Skeletal muscle satellite cell (primary cell): ENCODE measurements at regions not wholly inside any gene's neighbourhood (a gene's known extent, or its start where the extent isn't known, plus 50 kb on each side); places are given as distances from the start of the nearest gene placed in this dataset.
A peak's percentile ranks its signal among the peaks of the same experiment; 100 is the strongest.

Source experiments
- H3K27me3 ChIP-seq: 2 replicates; pipeline ENCODE4 v1.7.0; 2013; ENCODE audit warnings: low read length; ENCODE audit not compliant: control insufficient read depth, insufficient read depth
- H3K36me3 ChIP-seq: 2 replicates; pipeline ENCODE4 v1.7.0; 2013; ENCODE audit warnings: mild to moderate bottlenecking, control low read depth, low read length; ENCODE audit not compliant: insufficient read depth
- H3K4me1 ChIP-seq: 2 replicates; pipeline ENCODE4 v1.7.0; 2013; ENCODE audit warnings: low read length; ENCODE audit not compliant: control insufficient read depth, insufficient read depth
- H3K4me2 ChIP-seq: 2 replicates; pipeline ENCODE4 v1.7.0; 2013; ENCODE audit warnings: mild to moderate bottlenecking, low read length
- H3K4me3 ChIP-seq: 2 replicates; pipeline ENCODE4 v1.7.0; 2013; ENCODE audit warnings: low read length
- H3K9ac ChIP-seq: 2 replicates; pipeline ENCODE4 v1.7.0; 2013; ENCODE audit warnings: mild to moderate bottlenecking, low read depth, low read length, moderate library complexity
- H3K9me3 ChIP-seq: replicated peaks from 2 replicates; pipeline ENCODE4 v1.7.0; 2013; ENCODE audit warnings: mild to moderate bottlenecking, control low read depth, low read length

DNA sequence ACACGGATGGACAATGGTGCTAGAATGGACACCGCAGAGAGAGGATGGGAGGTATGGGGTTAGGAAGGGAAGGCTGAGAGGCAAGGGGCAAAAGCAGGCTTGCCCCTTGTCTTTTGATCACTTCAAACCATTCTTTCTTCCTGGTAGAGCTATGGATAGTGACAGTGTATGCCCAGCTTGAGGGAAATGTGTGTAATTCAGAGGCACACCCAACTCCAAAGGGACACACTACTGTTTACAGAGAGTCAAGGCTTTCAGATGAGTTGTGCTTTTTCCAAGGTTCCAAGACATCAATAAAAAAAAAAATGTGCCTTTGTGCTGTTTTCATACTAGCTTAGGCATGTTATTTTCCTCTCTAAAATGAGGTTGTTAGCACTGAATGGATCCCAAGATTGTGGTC lies 185.0 kb downstream of the MCHR2 start:
- Histone ChIP-seq H3K9ac (no peak overlapping the region), H3K4me1 (no peaks in the 10 kb centered on the region), H3K4me2 (no peak overlapping the region), H3K9me3 (no peaks in the 10 kb centered on the region), H3K36me3 (no peaks in the 10 kb centered on the region), H3K27me3 (peaks cover 33% of the 10 kb centered on the region), H3K4me3 (no peak overlapping the region)

DNA sequence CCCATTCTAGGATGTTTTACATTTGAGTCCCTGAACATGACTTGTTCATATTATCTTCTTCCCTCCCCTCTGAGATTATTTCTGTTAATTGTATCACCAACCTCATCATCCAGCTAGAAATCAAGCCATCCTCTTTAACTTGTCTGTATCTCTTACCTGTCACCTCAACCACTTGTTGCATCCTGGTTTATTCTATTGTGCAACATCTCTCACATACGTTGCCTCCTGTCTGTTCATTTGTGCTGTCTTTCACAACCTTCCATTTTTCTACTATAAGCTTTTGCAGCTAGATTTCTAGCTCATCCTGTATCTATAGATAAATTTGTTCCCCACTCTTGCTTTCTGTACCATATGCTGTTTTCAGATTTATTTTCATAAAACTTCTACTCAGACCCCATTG lies 183.7 kb downstream of the MCHR2 start:
- Histone ChIP-seq H3K9ac (no peak overlapping the region), H3K27me3 (peaks cover 30% of the 10 kb centered on the region), H3K9me3 (no peaks in the 10 kb centered on the region), H3K4me3 (no peak overlapping the region), H3K4me1 (no peaks in the 10 kb centered on the region), H3K36me3 (no peaks in the 10 kb centered on the region), H3K4me2 (no peak overlapping the region)

DNA sequence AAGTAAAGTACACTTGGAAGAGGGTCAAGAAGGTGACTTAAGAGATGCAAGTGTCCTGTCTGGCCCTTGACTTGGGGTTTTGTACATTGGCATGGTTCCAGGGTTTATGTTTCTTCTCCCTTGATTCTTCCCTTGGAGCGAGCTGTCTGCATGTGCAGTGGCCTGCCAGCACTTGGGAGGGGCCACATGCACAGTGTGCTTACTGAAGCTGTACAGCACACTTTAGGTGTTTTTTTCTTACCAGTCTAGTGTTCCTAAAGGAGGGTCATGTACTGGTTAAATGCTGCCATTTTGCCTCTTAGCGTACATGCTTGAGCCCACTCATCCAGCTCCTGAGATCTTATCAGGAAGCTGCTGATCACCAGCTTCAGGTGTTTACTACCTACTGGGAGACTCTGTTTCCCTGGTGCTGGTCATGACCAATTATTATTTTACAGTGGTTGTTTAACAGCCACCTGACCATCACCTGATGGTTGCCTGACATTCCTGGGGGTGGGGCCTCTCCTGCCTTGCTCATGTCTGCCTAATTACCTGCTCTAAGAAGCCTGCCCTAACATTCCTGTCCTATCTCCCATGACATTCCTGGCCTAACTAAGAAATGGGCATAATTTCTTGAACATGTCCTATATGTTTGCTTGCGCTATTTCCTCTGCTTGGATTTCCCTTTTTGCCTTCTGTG lies 182.9 kb downstream of the MCHR2 start:
- Histone ChIP-seq H3K9ac (no peak overlapping the region), H3K27me3 (peaks cover 30% of the 10 kb centered on the region), H3K4me1 (no peaks in the 10 kb centered on the region), H3K4me2 (no peak overlapping the region), H3K9me3 (no peaks in the 10 kb centered on the region), H3K36me3 (no peaks in the 10 kb centered on the region), H3K4me3 (no peak overlapping the region)

GRCh38 chr6:99811636-99812035 lies 182.4 kb downstream of the MCHR2 start:
- Histone ChIP-seq H3K9ac (no peak overlapping the region), H3K4me1 (no peaks in the 10 kb centered on the region), H3K9me3 (no peaks in the 10 kb centered on the region), H3K4me3 (no peak overlapping the region), H3K36me3 (no peaks in the 10 kb centered on the region), H3K4me2 (no peak overlapping the region), H3K27me3 (peaks cover 30% of the 10 kb centered on the region)

GRCh38 chr6:99813565-99813964 lies 180.5 kb downstream of the MCHR2 start:
- H3K4me1 ChIP-seq: no peaks in the 10 kb centered on the region
- H3K9ac ChIP-seq: no peak overlapping the region
- H3K9me3 ChIP-seq: no peaks in the 10 kb centered on the region
- H3K4me2 ChIP-seq: no peak overlapping the region
- H3K4me3 ChIP-seq: no peak overlapping the region
- H3K27me3 ChIP-seq: peaks cover 25% of the 10 kb centered on the region
- no peaks in the 10 kb centered on the region for H3K36me3 ChIP-seq

- Histone ChIP-seq H3K4me2 (no peak overlapping the region), H3K4me1 (no peaks in the 10 kb centered on the region), H3K9me3 (no peaks in the 10 kb centered on the region), H3K27me3 (peaks cover 18% of the 10 kb centered on the region), H3K36me3 (no peaks in the 10 kb centered on the region), H3K4me3 (no peak overlapping the region), H3K9ac (no peak overlapping the region)
Observed at GRCh38 chr6:99814230-99814928, 179.6 kb downstream of the MCHR2 start.

DNA sequence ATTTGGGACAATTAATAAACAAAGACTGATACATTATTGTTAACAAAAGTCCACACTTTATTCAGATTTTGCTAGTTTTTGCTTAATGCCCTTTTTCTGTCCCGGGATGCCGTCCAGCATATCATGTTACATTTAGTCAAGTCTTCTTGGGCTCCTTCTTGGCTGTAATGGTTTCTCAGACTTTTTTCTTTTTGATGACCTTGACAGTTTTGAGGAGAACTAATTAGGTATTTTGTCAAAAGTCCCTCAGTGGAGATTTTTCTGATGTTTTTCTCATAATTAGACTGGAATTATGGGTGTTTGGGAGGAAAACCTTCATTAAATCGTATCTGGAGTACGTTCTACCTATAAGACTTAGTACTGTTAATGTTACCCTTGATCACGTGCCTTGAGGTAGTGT lies 177.2 kb downstream of the MCHR2 start:
- Histone ChIP-seq H3K4me2 (no peak overlapping the region), H3K9me3 (no peaks in the 10 kb centered on the region), H3K9ac (no peak overlapping the region), H3K36me3 (no peaks in the 10 kb centered on the region), H3K27me3 (peaks cover 22% of the 10 kb centered on the region), H3K4me1 (no peaks in the 10 kb centered on the region), H3K4me3 (no peak overlapping the region)

DNA sequence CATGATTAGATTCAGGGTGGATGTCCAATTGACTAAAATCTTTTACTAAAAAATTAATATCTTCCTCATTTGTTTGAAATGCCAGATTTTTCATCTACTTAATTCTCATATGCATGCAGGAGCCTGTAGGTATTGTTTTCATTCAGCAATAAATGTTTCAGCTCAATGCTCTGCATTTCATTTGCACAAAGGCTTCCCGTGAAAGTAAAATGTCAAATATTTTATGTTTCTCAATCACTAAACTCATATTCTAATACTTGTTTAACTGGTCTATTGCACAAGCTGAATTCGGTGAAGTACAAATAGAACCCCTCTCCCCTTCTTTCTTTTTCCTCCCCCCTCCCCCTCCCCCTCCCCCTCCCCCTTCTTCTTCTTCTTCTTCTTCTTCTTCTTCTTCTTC lies 175.9 kb downstream of the MCHR2 start:
- Histone ChIP-seq H3K9me3 (no peaks in the 10 kb centered on the region), H3K36me3 (no peaks in the 10 kb centered on the region), H3K4me1 (no peaks in the 10 kb centered on the region), H3K4me3 (no peak overlapping the region), H3K4me2 (no peak overlapping the region), H3K9ac (no peak overlapping the region), H3K27me3 (peaks cover 12% of the 10 kb centered on the region)

DNA sequence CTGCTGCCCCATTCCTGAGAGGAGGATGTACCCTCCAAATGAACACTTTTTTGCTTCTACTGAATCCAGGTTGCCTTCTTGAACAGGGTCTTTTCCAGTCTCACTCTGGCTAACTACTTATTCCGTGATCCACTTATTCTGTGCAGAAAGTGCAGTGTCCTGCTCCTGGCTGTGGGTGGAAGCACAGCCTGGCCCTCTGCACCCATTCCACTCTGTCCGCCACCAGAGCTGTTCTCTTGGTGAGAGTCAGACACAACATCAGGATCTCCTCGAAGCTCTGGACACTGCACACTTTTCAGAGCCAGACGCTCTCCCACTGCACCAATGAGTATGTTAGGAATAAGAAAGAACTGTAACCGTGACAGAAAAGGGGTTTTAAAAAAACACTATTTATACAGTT lies 174.2 kb downstream of the MCHR2 start:
- Histone ChIP-seq H3K36me3 (no peaks in the 10 kb centered on the region), H3K9me3 (no peaks in the 10 kb centered on the region), H3K4me3 (no peak overlapping the region), H3K9ac (no peak overlapping the region), H3K27me3 (peaks cover 12% of the 10 kb centered on the region), H3K4me1 (no peaks in the 10 kb centered on the region), H3K4me2 (no peak overlapping the region)

DNA sequence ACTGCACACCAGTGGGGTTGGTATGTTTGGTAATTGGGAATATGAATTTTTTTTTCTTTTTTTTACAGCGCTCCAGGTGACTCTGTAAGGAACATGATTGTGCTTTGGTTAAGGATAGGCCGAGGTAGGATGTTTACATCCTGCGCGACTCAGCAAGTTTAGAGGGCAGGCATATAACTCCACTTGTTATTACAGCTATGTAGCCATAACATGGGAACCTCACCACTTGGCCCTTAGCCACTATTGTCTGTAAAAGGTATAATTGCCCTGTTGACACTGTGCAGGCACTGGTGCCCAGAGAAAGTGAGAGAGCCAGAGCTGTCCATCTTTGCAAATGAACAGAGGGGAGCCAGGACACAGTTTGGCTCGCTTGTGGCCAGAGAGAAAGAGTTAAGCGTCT lies 172.9 kb downstream of the MCHR2 start:
- Histone ChIP-seq H3K4me3 (no peak overlapping the region), H3K27me3 (peaks cover 12% of the 10 kb centered on the region), H3K4me2 (no peak overlapping the region), H3K4me1 (no peaks in the 10 kb centered on the region), H3K9me3 (no peaks in the 10 kb centered on the region), H3K9ac (no peak overlapping the region), H3K36me3 (no peaks in the 10 kb centered on the region)

DNA sequence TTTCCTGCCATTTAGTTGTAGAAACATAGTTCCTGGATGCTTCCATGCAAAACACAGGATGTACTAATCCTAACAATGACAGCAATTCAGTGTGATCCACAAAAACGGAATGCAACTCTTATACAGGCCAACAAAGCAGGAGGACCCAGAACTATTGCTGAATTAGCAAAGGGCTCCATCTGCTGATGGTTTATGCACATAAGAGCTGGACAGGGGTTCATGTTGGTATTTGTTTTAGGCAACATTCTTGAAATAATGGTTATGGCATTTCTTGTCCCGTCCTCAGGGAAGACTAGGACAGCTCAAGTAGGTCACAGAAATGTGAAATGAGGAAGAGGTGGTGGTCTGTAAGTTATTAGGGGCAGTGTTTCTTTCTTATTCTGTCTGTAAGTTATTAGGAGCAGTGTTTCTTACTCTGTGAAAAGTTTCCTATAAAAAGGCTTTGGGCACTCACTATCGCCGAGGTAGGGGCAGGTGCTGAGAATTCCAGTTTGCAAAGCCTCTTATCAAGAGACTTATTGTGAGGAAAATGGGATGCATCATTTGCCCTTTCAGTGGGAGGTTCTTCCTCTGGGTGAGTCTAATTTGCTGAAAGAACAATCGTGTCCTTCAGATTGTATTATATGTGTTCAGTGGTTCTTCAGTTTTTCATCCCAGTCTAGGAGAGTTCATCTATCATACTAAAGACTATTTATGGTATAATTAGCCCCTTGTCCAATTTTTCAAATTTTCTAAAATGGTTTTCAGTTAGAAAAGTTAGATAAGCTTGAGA lies 171.1 kb downstream of the MCHR2 start:
- Histone ChIP-seq H3K4me2 (peak overlapping the region; percentile 53), H3K27me3 (peaks cover 10% of the 10 kb centered on the region), H3K36me3 (no peaks in the 10 kb centered on the region), H3K9ac (no peak overlapping the region), H3K4me1 (no peaks in the 10 kb centered on the region), H3K4me3 (peak overlapping the region; percentile 54), H3K9me3 (no peaks in the 10 kb centered on the region)
